Activated naive CD8-positive, alpha-beta T cell (primary cell): ENCODE measurements at regions not wholly inside any gene's neighbourhood (a gene's known extent, or its start where the extent isn't known, plus 50 kb on each side); places are given as distances from the start of the nearest gene placed in this dataset.
"Not testable (repeated sequence)": the region's sequence is repeated elsewhere in the genome, so short reads cannot be mapped to it uniquely, and the experiment has no call there.

Source experiments
- H3K27ac Mint-ChIP-seq: one replicate; pipeline ENCODE4 v1.8.0; 2021; ENCODE audit warnings: mixed read lengths
- H3K27me3 Mint-ChIP-seq: one replicate; pipeline ENCODE4 v1.8.0; 2021; ENCODE audit warnings: mixed read lengths
- H3K36me3 Mint-ChIP-seq: one replicate; pipeline ENCODE4 v1.8.0; 2021; ENCODE audit warnings: mixed read lengths
- H3K4me1 Mint-ChIP-seq: one replicate; pipeline ENCODE4 v1.8.0; 2021; ENCODE audit warnings: low read depth, mixed read lengths
- H3K4me3 Mint-ChIP-seq: one replicate; pipeline ENCODE4 v1.8.0; 2021; ENCODE audit warnings: mild to moderate bottlenecking, mixed read lengths
- H3K9me3 Mint-ChIP-seq: one replicate; pipeline ENCODE4 v1.8.0; 2021; ENCODE audit warnings: low read depth, mixed read lengths

DNA sequence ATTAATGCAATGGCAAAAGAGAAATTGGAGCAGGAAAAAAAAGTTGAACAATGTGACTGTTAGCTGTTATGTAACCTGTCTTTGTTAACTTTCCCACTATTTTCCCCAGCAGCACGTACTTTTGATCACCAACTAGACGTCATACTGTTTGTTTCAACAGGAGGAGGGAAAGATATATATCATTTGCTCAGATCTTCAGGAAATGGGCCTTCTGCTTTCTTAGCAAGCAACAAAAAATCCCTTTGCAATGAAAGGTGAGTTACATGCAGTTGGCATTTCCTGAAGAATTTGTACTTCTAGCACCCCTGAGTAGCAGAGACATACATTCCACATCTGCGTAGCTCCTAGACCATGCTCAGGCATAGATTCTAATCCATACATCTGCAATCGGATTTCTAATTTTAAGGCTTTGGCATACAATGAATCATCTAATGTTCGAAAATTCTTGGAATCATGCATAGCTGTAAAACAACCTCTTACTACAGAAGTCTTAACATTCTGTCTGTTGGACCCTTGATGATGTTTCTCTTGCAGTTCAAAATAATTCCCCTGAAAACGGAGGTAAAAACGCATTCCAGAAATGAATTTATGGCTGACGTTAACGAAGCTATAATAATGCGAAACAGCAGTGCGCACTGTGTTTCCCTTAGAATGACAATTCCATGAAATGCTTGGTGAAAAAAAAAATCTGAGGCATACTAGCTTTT lies 286.9 kb upstream of the MGMT start:
- H3K4me3 Mint-ChIP-seq: no peak overlapping the region
- H3K36me3 Mint-ChIP-seq: no peaks in the 10 kb centered on the region
- no peak overlapping the region for H3K27ac Mint-ChIP-seq
- H3K4me1 Mint-ChIP-seq: no peaks in the 10 kb centered on the region
- H3K9me3 Mint-ChIP-seq: no peaks in the 10 kb centered on the region
- H3K27me3 Mint-ChIP-seq: no peaks in the 10 kb centered on the region

DNA sequence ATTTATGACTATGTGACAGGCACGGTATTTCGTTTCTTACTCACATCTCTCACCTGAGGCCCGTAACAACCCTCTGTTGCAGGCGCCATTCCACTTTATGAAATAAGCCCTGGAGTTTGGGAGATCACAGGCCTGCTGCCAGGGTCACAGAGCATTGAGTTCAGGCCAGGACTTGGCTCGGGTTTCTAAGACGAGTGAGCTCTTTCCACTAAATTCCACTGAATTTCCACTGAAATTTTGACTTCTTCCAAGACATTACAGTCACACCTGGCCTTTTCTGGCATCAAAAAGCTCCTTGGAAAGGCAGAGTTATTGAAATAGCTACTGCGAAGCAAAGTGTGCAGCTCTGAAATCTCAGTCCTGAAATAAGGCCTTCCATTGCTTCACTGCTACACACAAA lies 282.8 kb upstream of the MGMT start:
- Mint-ChIP-seq H3K27me3 (peaks cover 2% of the 10 kb centered on the region), H3K9me3 (peaks cover 14% of the 10 kb centered on the region), H3K27ac (no peak overlapping the region), H3K4me3 (no peak overlapping the region), H3K4me1 (peaks cover 7% of the 10 kb centered on the region), H3K36me3 (peaks cover 9% of the 10 kb centered on the region)

DNA sequence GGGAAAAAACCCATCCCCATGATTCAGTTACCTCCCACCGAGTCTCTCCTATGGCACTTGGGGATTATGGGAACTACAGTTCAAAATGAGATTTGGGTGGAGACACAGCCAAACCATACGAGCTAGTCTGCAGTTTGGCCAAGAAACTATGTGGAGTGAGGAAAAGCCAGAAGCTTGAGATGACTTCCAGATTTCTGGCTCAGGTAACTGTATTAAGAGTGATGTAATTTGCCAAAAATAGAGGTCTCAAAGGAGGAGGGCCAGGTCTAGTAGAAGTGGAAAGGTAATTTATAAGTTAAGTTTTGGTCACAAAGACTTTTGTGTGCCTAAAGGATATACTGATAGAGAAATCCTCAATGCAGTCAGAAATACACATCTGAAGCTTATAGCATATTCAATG lies 279.7 kb upstream of the MGMT start:
- peaks cover 7% of the 10 kb centered on the region for H3K4me1 Mint-ChIP-seq
- peaks cover 6% of the 10 kb centered on the region for H3K27me3 Mint-ChIP-seq
- H3K36me3 Mint-ChIP-seq: peaks cover 11% of the 10 kb centered on the region
- no peak overlapping the region for H3K4me3 Mint-ChIP-seq
- no peak overlapping the region for H3K27ac Mint-ChIP-seq
- H3K9me3 Mint-ChIP-seq: peaks cover 14% of the 10 kb centered on the region

DNA sequence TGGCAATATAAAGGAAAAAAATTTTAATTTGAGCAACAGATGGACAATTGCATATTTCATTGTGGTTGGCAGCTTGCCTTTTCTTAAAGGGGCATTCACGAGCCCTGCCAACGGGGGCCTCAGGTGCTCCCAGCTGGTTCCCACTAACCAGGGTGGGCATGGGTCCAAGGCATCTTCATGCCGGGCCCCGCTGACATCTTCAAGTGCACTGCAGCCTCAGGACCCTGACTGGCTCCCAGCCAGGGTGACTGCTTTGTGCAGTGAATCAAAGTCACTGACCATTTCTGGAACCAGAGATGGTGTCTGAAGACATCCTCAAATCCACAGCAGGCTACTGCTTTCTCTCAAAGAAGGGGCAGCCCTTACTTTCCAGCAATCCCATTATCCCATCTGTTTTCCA lies 275.2 kb upstream of the MGMT start:
- Mint-ChIP-seq H3K9me3 (peaks cover 9% of the 10 kb centered on the region), H3K27me3 (peaks cover 9% of the 10 kb centered on the region), H3K27ac (no peak overlapping the region), H3K36me3 (peaks cover 8% of the 10 kb centered on the region), H3K4me1 (peaks cover 9% of the 10 kb centered on the region), H3K4me3 (no peak overlapping the region)

DNA sequence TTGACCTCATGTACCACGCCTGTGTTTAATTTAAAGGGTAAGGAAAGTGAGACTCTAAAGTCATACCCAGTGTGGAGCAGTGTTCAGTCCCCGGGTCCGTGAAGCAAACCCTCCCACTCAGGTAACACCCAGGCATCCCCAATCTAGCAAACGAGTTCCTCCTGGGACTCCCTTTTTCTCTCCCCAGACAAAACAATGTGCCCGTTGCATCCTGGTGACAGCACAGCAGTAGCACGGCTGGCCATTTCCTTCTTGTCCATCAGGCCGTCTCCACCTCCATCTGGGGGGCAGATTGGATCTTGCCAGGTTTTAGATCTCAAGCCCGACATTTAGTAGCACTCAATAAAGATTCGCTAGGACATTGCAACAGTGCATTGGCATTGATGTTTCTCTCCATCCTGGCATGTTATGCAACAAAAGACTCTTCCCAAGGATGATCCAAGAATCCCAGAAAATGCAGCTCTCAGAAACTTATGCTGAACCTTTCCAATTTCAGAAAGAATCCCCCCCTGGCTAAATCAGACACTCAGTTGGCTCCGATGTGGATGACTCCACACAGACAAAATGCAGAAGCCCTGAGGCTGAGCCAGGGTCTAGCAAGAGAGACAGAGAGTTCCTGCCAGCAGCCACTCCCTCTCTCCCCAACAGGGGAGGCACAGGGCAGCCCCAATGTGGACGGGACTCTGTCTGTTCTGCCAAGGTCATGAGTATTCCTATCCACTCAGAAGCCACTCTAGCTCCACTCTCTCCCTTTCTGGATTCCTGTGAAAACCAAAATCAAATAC lies 274.5 kb upstream of the MGMT start:
- H3K27ac Mint-ChIP-seq: no peak overlapping the region
- peaks cover 9% of the 10 kb centered on the region for H3K4me1 Mint-ChIP-seq
- no peak overlapping the region for H3K4me3 Mint-ChIP-seq
- peaks cover 3% of the 10 kb centered on the region for H3K9me3 Mint-ChIP-seq
- H3K36me3 Mint-ChIP-seq: peaks cover 4% of the 10 kb centered on the region
- peaks cover 9% of the 10 kb centered on the region for H3K27me3 Mint-ChIP-seq

DNA sequence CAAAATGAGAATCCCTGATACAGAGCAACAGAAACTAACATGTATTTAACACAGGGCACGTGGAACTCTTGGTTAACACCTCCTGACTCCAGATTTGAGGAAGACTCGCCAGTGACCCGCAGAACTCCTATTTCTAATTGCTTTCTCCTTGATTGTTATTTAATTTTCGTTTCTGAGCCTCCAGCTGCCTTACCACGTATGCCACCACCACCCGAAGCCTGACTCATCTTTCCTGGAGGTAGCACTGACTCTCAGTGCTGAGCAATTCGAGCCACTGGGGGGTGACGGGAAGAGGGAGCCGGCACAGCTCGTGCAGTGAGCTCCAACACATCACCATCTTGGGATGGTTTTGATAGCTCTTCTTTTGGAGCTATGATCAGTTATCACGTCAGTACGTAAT lies 273.9 kb upstream of the MGMT start:
- Mint-ChIP-seq H3K27me3 (peaks cover 7% of the 10 kb centered on the region), H3K4me3 (no peak overlapping the region), H3K9me3 (no peaks in the 10 kb centered on the region), H3K27ac (no peak overlapping the region), H3K36me3 (peaks cover 2% of the 10 kb centered on the region), H3K4me1 (peaks cover 9% of the 10 kb centered on the region)

DNA sequence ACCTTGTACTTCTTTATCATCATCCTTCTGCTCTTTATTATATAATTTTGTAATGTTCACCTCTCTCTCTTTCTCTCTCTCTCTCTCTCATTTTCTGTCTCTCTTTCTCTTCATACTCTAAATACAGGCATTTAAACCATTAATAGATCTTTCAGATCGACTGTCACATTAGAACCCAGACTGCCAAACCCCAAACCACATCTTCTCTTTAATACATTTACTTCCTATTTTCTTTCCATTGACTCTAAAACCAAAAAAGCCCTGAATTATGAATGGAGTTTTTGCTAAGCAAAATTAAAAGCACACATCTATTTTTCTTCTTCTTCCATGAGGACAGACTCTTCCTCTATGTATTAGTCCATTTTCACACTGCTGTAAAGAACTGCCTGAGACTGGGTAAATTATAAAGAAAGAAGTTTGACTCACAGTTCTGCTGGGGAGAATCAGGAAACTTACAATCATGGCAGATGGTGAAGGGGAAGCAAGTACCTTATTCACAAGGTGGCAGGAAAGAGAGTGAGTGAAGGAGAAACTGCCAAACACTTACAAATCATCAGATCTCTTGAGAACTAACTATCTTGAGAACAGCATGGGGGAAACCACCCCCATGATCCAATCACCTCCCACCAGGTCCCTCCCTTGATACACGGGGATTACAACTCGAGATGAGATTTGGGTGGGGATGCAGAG lies 272.7 kb upstream of the MGMT start:
- H3K27me3 Mint-ChIP-seq: peaks cover 7% of the 10 kb centered on the region
- no peak overlapping the region for H3K27ac Mint-ChIP-seq
- peaks cover 2% of the 10 kb centered on the region for H3K36me3 Mint-ChIP-seq
- H3K4me1 Mint-ChIP-seq: peaks cover 9% of the 10 kb centered on the region
- no peaks in the 10 kb centered on the region for H3K9me3 Mint-ChIP-seq
- H3K4me3 Mint-ChIP-seq: no peak overlapping the region

DNA sequence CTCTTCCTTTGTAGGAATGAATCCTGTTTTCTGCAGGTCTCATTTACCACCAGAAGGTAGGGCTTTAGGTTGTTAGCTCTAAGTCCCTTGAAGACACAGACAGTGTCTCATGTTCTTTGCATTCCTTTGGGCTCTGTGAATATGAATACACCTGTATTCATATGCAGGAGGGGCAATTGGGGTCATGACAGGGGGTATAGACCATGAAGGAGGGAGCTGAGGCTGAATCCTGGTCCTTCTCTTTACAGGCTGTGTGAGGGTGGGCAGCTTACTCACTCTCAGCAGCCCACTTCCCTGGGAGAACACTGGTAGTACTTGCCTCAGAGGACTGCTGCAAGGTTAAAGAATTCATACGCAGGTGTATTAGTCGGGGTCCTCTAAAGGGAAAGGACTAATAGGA lies 267.2 kb upstream of the MGMT start:
- no peak overlapping the region for H3K4me3 Mint-ChIP-seq
- H3K27ac Mint-ChIP-seq: no peak overlapping the region
- no peaks in the 10 kb centered on the region for H3K27me3 Mint-ChIP-seq
- H3K4me1 Mint-ChIP-seq: no peaks in the 10 kb centered on the region
- no peaks in the 10 kb centered on the region for H3K9me3 Mint-ChIP-seq
- H3K36me3 Mint-ChIP-seq: no peaks in the 10 kb centered on the region

DNA sequence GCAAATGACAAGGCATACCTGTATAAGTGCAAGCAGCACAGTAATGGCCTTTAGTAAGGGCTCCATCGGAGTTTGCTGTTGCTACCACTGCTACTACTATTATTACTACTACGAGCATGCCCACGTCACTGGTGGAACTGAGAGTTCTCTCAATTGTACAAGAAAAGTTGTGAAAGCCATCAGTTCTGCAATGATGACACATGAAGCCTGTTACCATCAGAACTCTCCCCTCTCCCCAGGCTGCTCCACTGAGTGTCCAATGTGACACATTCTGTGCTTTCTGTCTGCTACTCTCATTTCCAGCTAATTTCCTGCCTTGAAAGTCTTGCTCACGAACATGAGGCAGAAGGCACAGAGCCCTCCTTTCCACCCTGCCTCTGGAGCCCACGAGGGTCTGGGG lies 263.2 kb upstream of the MGMT start:
- Mint-ChIP-seq H3K4me3 (no peak overlapping the region), H3K9me3 (no peaks in the 10 kb centered on the region), H3K36me3 (no peaks in the 10 kb centered on the region), H3K27me3 (no peaks in the 10 kb centered on the region), H3K27ac (no peak overlapping the region), H3K4me1 (no peaks in the 10 kb centered on the region)

DNA sequence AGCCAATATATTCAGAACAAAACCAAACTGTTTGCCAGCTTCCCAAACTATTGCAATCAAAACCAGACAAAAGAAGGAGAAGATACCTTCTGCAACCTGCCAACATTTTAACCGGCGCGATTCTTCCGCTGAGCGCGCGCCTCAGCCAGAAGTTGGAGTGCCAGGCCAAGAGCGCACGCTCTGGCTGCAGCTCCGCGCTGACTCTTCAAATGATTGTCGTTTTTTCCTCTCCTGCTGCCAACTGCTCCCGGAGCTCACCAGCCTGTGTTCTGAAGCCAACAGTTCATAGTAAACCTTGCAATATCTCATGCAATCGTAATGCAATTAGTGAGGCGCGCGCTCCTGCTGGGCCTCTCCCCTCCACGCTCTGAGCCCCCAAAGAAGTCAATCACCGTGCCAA lies 259.7 kb upstream of the MGMT start:
- H3K4me3 Mint-ChIP-seq: no peak overlapping the region
- no peaks in the 10 kb centered on the region for H3K36me3 Mint-ChIP-seq
- H3K4me1 Mint-ChIP-seq: no peaks in the 10 kb centered on the region
- H3K27ac Mint-ChIP-seq: no peak overlapping the region
- H3K9me3 Mint-ChIP-seq: no peaks in the 10 kb centered on the region
- H3K27me3 Mint-ChIP-seq: no peaks in the 10 kb centered on the region

DNA sequence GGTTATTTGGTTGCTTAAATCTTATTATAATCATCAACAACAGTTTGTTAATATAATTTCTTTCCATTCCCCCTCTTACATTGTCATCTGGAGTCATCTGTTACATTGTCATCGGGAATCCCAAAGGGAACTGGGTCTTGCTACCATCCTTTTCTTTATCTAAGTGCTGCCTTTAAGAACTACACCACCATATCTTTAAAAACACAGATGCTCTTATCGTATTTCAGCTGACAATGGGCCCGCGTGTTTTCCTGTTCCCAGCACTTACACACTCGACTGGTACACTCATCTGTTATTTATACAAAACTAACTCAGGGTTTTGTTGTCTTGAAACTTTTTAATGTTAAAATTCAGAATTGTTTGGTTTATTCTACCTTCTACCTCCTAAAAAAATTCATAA lies 256.2 kb upstream of the MGMT start:
- no peaks in the 10 kb centered on the region for H3K4me1 Mint-ChIP-seq
- no peak overlapping the region for H3K4me3 Mint-ChIP-seq
- no peaks in the 10 kb centered on the region for H3K27me3 Mint-ChIP-seq
- peaks cover 5% of the 10 kb centered on the region for H3K9me3 Mint-ChIP-seq
- no peaks in the 10 kb centered on the region for H3K36me3 Mint-ChIP-seq
- no peak overlapping the region for H3K27ac Mint-ChIP-seq

DNA sequence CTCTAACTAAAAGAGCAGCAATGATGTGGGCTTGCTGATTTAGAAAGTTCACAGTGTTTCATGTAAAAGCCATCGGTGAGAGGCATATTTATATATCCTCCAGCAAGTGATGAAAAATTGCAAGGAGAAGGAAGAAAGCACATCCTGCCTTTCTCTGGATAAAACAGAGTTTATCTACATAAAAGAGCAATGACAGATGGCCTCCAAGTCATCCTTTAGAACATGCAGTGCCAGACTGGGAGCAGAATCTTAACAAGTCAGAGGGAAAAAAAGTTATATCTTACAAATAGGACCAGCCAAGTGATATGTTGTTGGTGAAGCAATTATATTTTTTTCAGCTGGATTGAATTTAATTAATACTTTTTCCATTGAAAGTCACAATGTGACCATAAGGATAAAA lies 253.8 kb upstream of the MGMT start:
- H3K4me1 Mint-ChIP-seq: no peaks in the 10 kb centered on the region
- peaks cover 5% of the 10 kb centered on the region for H3K9me3 Mint-ChIP-seq
- no peaks in the 10 kb centered on the region for H3K27me3 Mint-ChIP-seq
- H3K27ac Mint-ChIP-seq: no peak overlapping the region
- no peak overlapping the region for H3K4me3 Mint-ChIP-seq
- H3K36me3 Mint-ChIP-seq: no peaks in the 10 kb centered on the region

DNA sequence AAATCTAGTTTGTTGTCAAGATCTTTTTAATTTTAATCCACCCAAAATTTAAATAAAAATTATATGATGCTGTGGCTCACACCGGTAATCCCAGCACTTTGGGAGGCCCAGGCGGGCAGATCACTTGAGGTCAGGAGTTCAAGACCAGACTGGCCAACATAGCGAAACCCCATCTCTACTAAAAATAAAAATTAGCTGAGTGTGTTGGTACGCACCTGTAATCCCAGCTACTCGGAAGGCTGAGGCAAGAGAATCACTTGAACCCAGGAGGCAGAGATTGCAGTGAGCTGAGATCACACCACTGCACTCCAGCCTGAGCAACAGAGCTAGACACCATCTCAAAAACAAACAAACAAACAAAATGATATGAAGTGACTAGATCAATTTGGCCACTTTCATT lies 253.0 kb upstream of the MGMT start:
- H3K4me1 Mint-ChIP-seq, H3K27ac Mint-ChIP-seq, H3K4me3 Mint-ChIP-seq, H3K9me3 Mint-ChIP-seq, H3K36me3 Mint-ChIP-seq, H3K27me3 Mint-ChIP-seq: not testable (repeated sequence)

DNA sequence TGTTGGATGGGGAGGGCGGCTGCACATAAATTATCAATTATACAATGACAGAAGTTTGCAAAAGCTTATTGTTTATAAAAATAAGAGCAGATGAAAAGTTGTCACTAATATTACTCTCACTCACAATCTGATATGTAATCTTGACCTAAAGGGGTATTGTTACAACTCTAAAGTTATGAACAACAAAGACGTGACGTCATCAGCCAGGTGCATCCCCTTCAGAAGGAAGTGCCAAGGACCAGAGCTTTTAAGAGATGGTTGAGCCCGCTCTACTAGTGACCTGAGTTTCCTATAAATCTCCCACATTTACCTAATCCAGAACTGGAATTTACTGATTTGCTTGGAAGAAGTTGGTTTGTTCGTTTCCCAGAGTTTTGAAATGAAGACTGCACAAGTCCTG lies 247.7 kb upstream of the MGMT start:
- Mint-ChIP-seq H3K4me3 (no peak overlapping the region), H3K27me3 (no peaks in the 10 kb centered on the region), H3K9me3 (peaks cover 8% of the 10 kb centered on the region), H3K27ac (no peak overlapping the region), H3K4me1 (no peaks in the 10 kb centered on the region), H3K36me3 (no peaks in the 10 kb centered on the region)

DNA sequence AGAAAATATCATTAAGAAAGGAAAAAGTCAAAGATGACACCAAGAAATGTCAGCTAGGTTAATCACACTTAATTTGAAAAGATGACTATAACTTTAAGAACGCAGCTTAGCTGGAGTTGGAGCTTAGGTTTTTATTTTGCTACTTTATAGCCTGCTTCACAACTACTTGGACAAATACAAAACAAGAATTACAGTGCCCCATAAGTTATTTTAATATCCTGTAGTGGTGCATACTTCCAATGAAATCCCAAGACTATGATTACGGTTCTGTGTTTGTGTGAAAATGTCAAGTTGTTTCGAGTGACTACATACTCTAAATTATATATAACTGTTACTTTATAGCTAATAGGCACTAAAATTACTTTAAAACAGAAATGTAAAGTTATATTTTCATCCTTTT lies 244.6 kb upstream of the MGMT start:
- H3K4me1 Mint-ChIP-seq: no peaks in the 10 kb centered on the region
- H3K27ac Mint-ChIP-seq: no peak overlapping the region
- peaks cover 3% of the 10 kb centered on the region for H3K9me3 Mint-ChIP-seq
- no peaks in the 10 kb centered on the region for H3K36me3 Mint-ChIP-seq
- H3K4me3 Mint-ChIP-seq: no peak overlapping the region
- H3K27me3 Mint-ChIP-seq: no peaks in the 10 kb centered on the region
